NOMO-1 (cell line): ENCODE measurements at regions not wholly inside any gene's neighbourhood (a gene's known extent, or its start where the extent isn't known, plus 50 kb on each side); places are given as distances from the start of the nearest gene placed in this dataset.
"Not testable (repeated sequence)": the region's sequence is repeated elsewhere in the genome, so short reads cannot be mapped to it uniquely, and the experiment has no call there.

Experiments
- DNase-seq, 2 experiments: peaks; one replicate each; lab custom pipeline; 2025; ENCODE audit not compliant: unreplicated experiment in 2 of 2; lab: John Stamatoyannopoulos, UW

- DNase-seq, result not testable (repeated sequence)
Observed at GRCh38 chr12:116327992-116328391, 50.5 kb upstream of the MED13L start.

- no peak for DNase-seq
Observed at GRCh38 chr12:116331876-116332275, 54.4 kb upstream of the MED13L start.

- no peak for DNase-seq
Observed at GRCh38 chr12:116332705-116333380, 55.4 kb upstream of the MED13L start.

- DNase-seq, result no peak
Observed at GRCh38 chr12:116333402-116333801, 55.9 kb upstream of the MED13L start.

GRCh38 chr12:116336542-116337065, 59.1 kb upstream of the MED13L start:
- peak; percentile 50 to 87 for DNase-seq

- no peak for DNase-seq
Observed at GRCh38 chr12:116337312-116337711, 59.8 kb upstream of the MED13L start.

GRCh38 chr12:116338064-116338846, 60.8 kb upstream of the MED13L start:
- DNase-seq, result no peak

GRCh38 chr12:116339062-116339461, 61.6 kb upstream of the MED13L start:
- DNase-seq, result no peak

GRCh38 chr12:116339800-116340371, 62.4 kb upstream of the MED13L start:
- DNase-seq, result no peak

- no peak for DNase-seq
Observed at GRCh38 chr12:116343331-116343884, 65.9 kb upstream of the MED13L start.

GRCh38 chr12:116346222-116346621, 68.7 kb upstream of the MED13L start:
- no peak for DNase-seq

GRCh38 chr12:116346741-116347140, 69.2 kb upstream of the MED13L start:
- no peak for DNase-seq

GRCh38 chr12:116347265-116347664, 69.8 kb upstream of the MED13L start:
- no peak for DNase-seq

GRCh38 chr12:116352315-116352835, 74.9 kb upstream of the MED13L start:
- no peak for DNase-seq

- DNase-seq, result no peak
Observed at GRCh38 chr12:116353958-116354357, 76.5 kb upstream of the MED13L start.

GRCh38 chr12:116354534-116354933, 77.0 kb upstream of the MED13L start:
- no peak for DNase-seq

GRCh38 chr12:116354950-116355783, 77.7 kb upstream of the MED13L start:
- DNase-seq, result no peak

- DNase-seq, result no peak
Observed at GRCh38 chr12:116358536-116358892, 81.0 kb upstream of the MED13L start.

- DNase-seq, result peak; percentile 78 to 87
Observed at GRCh38 chr12:116358893-116359761, 81.6 kb upstream of the MED13L start.
